Spinal cord (tissue), 9 donors: ENCODE measurements at regions not wholly inside any gene's neighbourhood (a gene's known extent, or its start where the extent isn't known, plus 50 kb on each side); places are given as distances from the start of the nearest gene placed in this dataset.
"Not testable (repeated sequence)": the region's sequence is repeated elsewhere in the genome, so short reads cannot be mapped to it uniquely, and the experiment has no call there.

Experiments used
- DNase-seq, 6 donors: peaks; one replicate each; pipeline versions ENCODE4 v3.0.0 to v3.0.0-alpha.2; 2013 to 2015; ENCODE audit warnings: low spot score in 6 of 6, low read depth in 4 of 6
- H3K27ac ChIP-seq: one replicate; pipeline ENCODE4 v1.5.1; 2013; ENCODE audit warnings: low read depth, low read length, control low read depth
- H3K27me3 ChIP-seq: one replicate; pipeline ENCODE4 v1.6.1; 2013; ENCODE audit warnings: low read length; ENCODE audit not compliant: control insufficient read depth, insufficient read depth
- H3K36me3 ChIP-seq: one replicate; pipeline ENCODE4 v1.6.1; 2013; ENCODE audit warnings: low read length; ENCODE audit not compliant: control insufficient read depth, insufficient read depth
- H3K4me1 ChIP-seq: one replicate; pipeline ENCODE4 v1.6.1; 2013; ENCODE audit warnings: low read length; ENCODE audit not compliant: control insufficient read depth, insufficient read depth
- H3K4me3 ChIP-seq: one replicate; pipeline ENCODE4 v1.5.1; 2013; ENCODE audit warnings: low read depth, low read length, control low read depth
- H3K9me3 ChIP-seq: one replicate; pipeline ENCODE4 v1.6.1; 2013; ENCODE audit warnings: low read length; ENCODE audit not compliant: control insufficient read depth, insufficient read depth
- WGBS: methylation state at CpG from one replicate; pipeline ENCODE4 v1.1.5; 2013; ENCODE audit warnings: missing lambda C conversion rate; ENCODE audit not compliant: insufficient coverage; 5-methylcytosine and 5-hydroxymethylcytosine counted together
- donor health status: healthy.

GRCh38 chr4:123640271-123640670 is 243.7 kb downstream of the SPRY1 start:
- Histone ChIP-seq H3K36me3 (no peaks in the 10 kb centered on the region), H3K4me3 (no peak overlapping the region), H3K4me1 (no peaks in the 10 kb centered on the region), H3K9me3 (no peaks in the 10 kb centered on the region), H3K27me3 (no peaks in the 10 kb centered on the region), H3K27ac (no peak overlapping the region)
- DNase-seq, result no peak

- Histone ChIP-seq H3K27me3 (no peaks in the 10 kb centered on the region), H3K4me3 (no peak overlapping the region), H3K27ac (no peak overlapping the region), H3K9me3 (no peaks in the 10 kb centered on the region), H3K36me3 (no peaks in the 10 kb centered on the region), H3K4me1 (no peaks in the 10 kb centered on the region)
- DNase-seq, result no peak
- WGBS, result 94% methylated on average over 1 of the region's 2 CpGs
These were observed 244.2 kb downstream of the SPRY1 start for GRCh38 chr4:123640824-123641223.

- no peaks in the 10 kb centered on the region for H3K27me3 ChIP-seq
- no peak for DNase-seq
- H3K4me3 ChIP-seq, result no peak overlapping the region
- H3K4me1 ChIP-seq, result no peaks in the 10 kb centered on the region
- H3K27ac ChIP-seq, result no peak overlapping the region
- WGBS, result no CpG with 5 or more reads among the region's 1 CpG
- H3K9me3 ChIP-seq, result no peaks in the 10 kb centered on the region
- H3K36me3 ChIP-seq, result no peaks in the 10 kb centered on the region
These were observed 247.1 kb downstream of the SPRY1 start for GRCh38 chr4:123643691-123644090.

GRCh38 chr4:123649250-123649644 is 252.7 kb downstream of the SPRY1 start:
- DNase-seq, result peak in 3 of 6 donors; percentile 3 to 55 (median 7)
- Histone ChIP-seq H3K4me3 (no peak overlapping the region), H3K4me1 (peaks cover 6% of the 10 kb centered on the region), H3K36me3 (no peaks in the 10 kb centered on the region), H3K9me3 (no peaks in the 10 kb centered on the region), H3K27me3 (no peaks in the 10 kb centered on the region), H3K27ac (no peak overlapping the region)
- WGBS, result no CpG with 5 or more reads among the region's 4 CpGs

GRCh38 chr4:123649645-123650391 is 253.2 kb downstream of the SPRY1 start:
- peaks cover 6% of the 10 kb centered on the region for H3K4me1 ChIP-seq
- H3K4me3 ChIP-seq, result no peak overlapping the region
- no peaks in the 10 kb centered on the region for H3K27me3 ChIP-seq
- no peaks in the 10 kb centered on the region for H3K36me3 ChIP-seq
- H3K9me3 ChIP-seq, result no peaks in the 10 kb centered on the region
- WGBS, result 26% methylated on average over 6 of the region's 11 CpGs
- DNase-seq, result peak in 3 of 6 donors; percentile 21 to 81 (median 61)
- peak overlapping the region; percentile 22 for H3K27ac ChIP-seq

- WGBS, result 58% methylated on average over 2 of the region's 2 CpGs
- H3K9me3 ChIP-seq, result peaks cover 1% of the 10 kb centered on the region
- peak overlapping the region; percentile 6 for H3K27ac ChIP-seq
- no peaks in the 10 kb centered on the region for H3K27me3 ChIP-seq
- no peak overlapping the region for H3K4me3 ChIP-seq
- DNase-seq, result peak in 2 of 6 donors; percentile 34 to 51
- no peaks in the 10 kb centered on the region for H3K36me3 ChIP-seq
- peaks cover 6% of the 10 kb centered on the region for H3K4me1 ChIP-seq
These were observed 254.5 kb downstream of the SPRY1 start for GRCh38 chr4:123651066-123651465.

GRCh38 chr4:123651536-123652180 is 255.1 kb downstream of the SPRY1 start:
- Histone ChIP-seq H3K9me3 (peaks cover 5% of the 10 kb centered on the region), H3K4me3 (no peak overlapping the region), H3K27ac (peak overlapping the region; percentile 6), H3K27me3 (no peaks in the 10 kb centered on the region), H3K36me3 (no peaks in the 10 kb centered on the region), H3K4me1 (peaks cover 6% of the 10 kb centered on the region)
- DNase-seq, result no peak
- WGBS, result no CpG with 5 or more reads among the region's 1 CpG

GRCh38 chr4:123652476-123652875 is 255.9 kb downstream of the SPRY1 start:
- no peak for DNase-seq
- WGBS, result no CpG with 5 or more reads among the region's 1 CpG
- Histone ChIP-seq H3K27ac (no peak overlapping the region), H3K4me1 (peaks cover 6% of the 10 kb centered on the region), H3K36me3 (no peaks in the 10 kb centered on the region), H3K27me3 (no peaks in the 10 kb centered on the region), H3K4me3 (no peak overlapping the region), H3K9me3 (peaks cover 8% of the 10 kb centered on the region)

- H3K36me3 ChIP-seq, result no peaks in the 10 kb centered on the region
- H3K4me1 ChIP-seq, result peaks cover 6% of the 10 kb centered on the region
- H3K27ac ChIP-seq, result no peak overlapping the region
- no CpG with 5 or more reads among the region's 2 CpGs for WGBS
- H3K9me3 ChIP-seq, result peaks cover 8% of the 10 kb centered on the region
- DNase-seq, result no peak
- no peak overlapping the region for H3K4me3 ChIP-seq
- H3K27me3 ChIP-seq, result no peaks in the 10 kb centered on the region
These were observed 256.6 kb downstream of the SPRY1 start for GRCh38 chr4:123653236-123653635.

GRCh38 chr4:123656746-123657294 is 260.2 kb downstream of the SPRY1 start:
- H3K27ac ChIP-seq, H3K36me3 ChIP-seq, H3K4me3 ChIP-seq, DNase-seq, H3K4me1 ChIP-seq, H3K9me3 ChIP-seq, H3K27me3 ChIP-seq: not testable (repeated sequence)
